CD4-positive, alpha-beta memory T cell (primary cell): ENCODE measurements at regions not wholly inside any gene's neighbourhood (a gene's known extent, or its start where the extent isn't known, plus 50 kb on each side); places are given as distances from the start of the nearest gene placed in this dataset.

Experiments used
- CTCF ChIA-PET: fragments of 350-600 bp; sonication (Branson Sonifier 250); formaldehyde crosslinking; loops from one replicate; lab custom pipeline; 2021; ENCODE audit warnings: inconsistent platforms; ENCODE audit not compliant: partially characterized antibody; lab: Charles Lee
- POLR2A ChIA-PET: fragments of 350-600 bp; sonication (Branson Sonifier 250); formaldehyde crosslinking; loops from one replicate; lab custom pipeline; 2021; ENCODE audit not compliant: partially characterized antibody; lab: Charles Lee
- DNase-seq, 5 donors: peaks; one replicate each; pipeline versions ENCODE4 v3.0.0 to v3.0.0-alpha.2; 2020 to 2022; ENCODE audit warnings: mixed read lengths in 1 of 5
- H3K27ac ChIP-seq: one replicate; pipeline ENCODE4 v1.7.0; 2013; ENCODE audit warnings: low read depth, low read length
- H3K27me3 ChIP-seq: 2 replicates; pipeline ENCODE4 v1.7.0; 2013; ENCODE audit warnings: mild to moderate bottlenecking, low read length, moderate library complexity; ENCODE audit not compliant: insufficient read depth
- H3K36me3 ChIP-seq: 2 replicates; pipeline ENCODE4 v1.7.0; 2013; ENCODE audit warnings: mild to moderate bottlenecking, low read length, moderate library complexity; ENCODE audit not compliant: insufficient read depth
- H3K4me1 ChIP-seq: 2 replicates; pipeline ENCODE4 v1.7.0; 2013; ENCODE audit warnings: mild to moderate bottlenecking, low read length, moderate library complexity; ENCODE audit not compliant: insufficient read depth
- H3K4me3 ChIP-seq, 2 donors: one replicate each; pipeline ENCODE4 v1.7.0; 2013; ENCODE audit warnings: low read length in 2 of 2, mild to moderate bottlenecking in 1 of 2
- H3K9me3 ChIP-seq, 2 donors: one replicate each; pipeline ENCODE4 v1.7.0; 2013; ENCODE audit warnings: low read length in 2 of 2, control low read depth in 1 of 2; ENCODE audit not compliant: control insufficient read depth in 1 of 2
- H3K27ac Mint-ChIP-seq, 7 donors: one replicate each; pipeline ENCODE4 v1.8.0; 2020 to 2021; ENCODE audit warnings: mixed read lengths in 7 of 7, mild to moderate bottlenecking in 6 of 7, inconsistent platforms in 3 of 7, moderate library complexity in 3 of 7
- H3K27me3 Mint-ChIP-seq, 2 donors: one replicate each; pipeline ENCODE4 v1.8.0; 2020 to 2021; ENCODE audit warnings: mixed read lengths in 2 of 2
- H3K36me3 Mint-ChIP-seq, 2 donors: one replicate each; pipeline ENCODE4 v1.8.0; 2020 to 2021; ENCODE audit warnings: mixed read lengths in 2 of 2, inconsistent platforms in 1 of 2, mild to moderate bottlenecking in 1 of 2
- H3K4me1 Mint-ChIP-seq, 4 donors: one replicate each; pipeline ENCODE4 v1.8.0; 2020 to 2021; ENCODE audit warnings: mixed read lengths in 4 of 4, mild to moderate bottlenecking in 1 of 4
- H3K4me3 Mint-ChIP-seq, 8 donors: one replicate each; pipeline ENCODE4 v1.8.0; 2020 to 2021; ENCODE audit warnings: mixed read lengths in 8 of 8, mild to moderate bottlenecking in 7 of 8, moderate library complexity in 6 of 8, inconsistent platforms in 3 of 8
- H3K9me3 Mint-ChIP-seq, 8 donors: one replicate each; pipeline ENCODE4 v1.8.0; 2020 to 2021; ENCODE audit warnings: mixed read lengths in 8 of 8, mild to moderate bottlenecking in 5 of 8, inconsistent platforms in 3 of 8, moderate library complexity in 1 of 8
- intact Hi-C: fragments of 100-400 bp; cut with micrococcal nuclease; formaldehyde crosslinking; loops from one replicate; pipeline ENCODE4 v1.15.1; 2023

DNA sequence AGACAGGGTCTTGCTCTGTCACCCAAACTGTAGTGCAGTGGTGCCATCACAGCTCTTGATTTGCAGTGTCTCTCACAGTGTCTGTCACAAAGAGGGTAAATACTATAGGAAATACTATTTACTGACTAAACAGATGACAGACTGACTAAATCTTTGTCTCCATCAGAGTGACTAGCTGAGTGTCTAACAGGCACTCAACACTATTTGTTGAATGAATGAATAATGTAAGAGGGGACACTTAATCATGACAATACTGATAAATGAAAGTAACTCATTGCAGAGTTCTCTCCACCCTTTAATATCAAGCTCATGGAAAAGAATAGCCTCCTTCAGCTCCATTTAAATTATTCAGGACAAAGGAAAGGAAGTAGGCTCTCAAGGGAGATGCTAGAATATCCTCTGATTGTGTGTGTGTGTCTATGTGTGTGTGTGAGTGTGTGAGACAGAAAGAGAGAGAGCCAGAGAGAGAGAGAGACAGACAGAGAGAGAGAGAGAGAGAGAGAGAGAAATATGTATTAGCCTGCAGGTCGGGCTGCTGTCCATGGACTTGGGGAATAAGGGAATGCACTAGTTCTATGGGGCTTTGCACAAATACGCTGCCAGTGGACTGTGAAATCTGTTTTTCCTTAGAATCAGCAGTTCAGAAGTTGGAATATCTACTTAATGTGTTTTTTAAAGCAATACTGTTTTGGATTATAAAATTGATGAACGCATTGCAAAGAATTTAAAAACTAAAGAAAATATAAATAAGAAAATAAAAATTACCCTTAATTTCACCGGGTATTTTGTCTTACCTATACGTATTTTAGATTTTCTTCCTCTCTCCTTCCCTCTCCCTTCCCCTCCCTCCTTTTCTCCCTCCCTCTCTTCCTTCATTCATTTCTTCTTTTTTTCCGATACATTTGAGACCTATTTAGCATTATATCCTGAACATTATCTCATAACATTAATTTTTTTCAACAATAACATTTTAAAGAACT lies 132.9 kb upstream of the LRIG1 start:
- DNase-seq, result no peak
- CTCF ChIA-PET, result no interaction called here

GRCh38 chr3:66638717-66639116 lies 137.9 kb upstream of the LRIG1 start:
- Histone ChIP-seq H3K9me3 (no peaks in the 10 kb centered on the region), H3K27ac (no peak overlapping the region), H3K36me3 (no peaks in the 10 kb centered on the region), H3K4me3 (no peak overlapping the region), H3K4me1 (no peaks in the 10 kb centered on the region), H3K27me3 (no peaks in the 10 kb centered on the region)
- DNase-seq, result no peak
- H3K4me3 Mint-ChIP-seq, result no peak overlapping the region
- H3K27me3 Mint-ChIP-seq, result no peaks in the 10 kb centered on the region
- ChIA-PET POLR2A (no interaction called here), CTCF (no interaction called here)
- H3K4me1 Mint-ChIP-seq, result peaks cover 0 to 2% (median 0%) of the 10 kb centered on the region in 4 donors
- H3K27ac Mint-ChIP-seq, result peak overlapping the region in 2 of 7 donors; percentile 57
- peaks cover 0 to 3% (median 0%) of the 10 kb centered on the region in 8 donors for H3K9me3 Mint-ChIP-seq
- no peaks in the 10 kb centered on the region for H3K36me3 Mint-ChIP-seq
- intact Hi-C loops, result no loop called here

More for the DNA sequence above, 132.9 kb upstream of the LRIG1 start:
- H3K9me3 Mint-ChIP-seq, result peaks cover 0 to 2% (median 0%) of the 10 kb centered on the region in 8 donors
- H3K27me3 Mint-ChIP-seq, result no peaks in the 10 kb centered on the region
- Histone ChIP-seq H3K9me3 (no peaks in the 10 kb centered on the region), H3K36me3 (no peaks in the 10 kb centered on the region), H3K27ac (no peak overlapping the region), H3K4me1 (no peaks in the 10 kb centered on the region), H3K27me3 (no peaks in the 10 kb centered on the region), H3K4me3 (no peak overlapping the region)
- intact Hi-C loops, result no loop called here
- peak overlapping the region in 1 of 7 donors; percentile 39 for H3K27ac Mint-ChIP-seq
- no peak overlapping the region for H3K4me3 Mint-ChIP-seq
- POLR2A ChIA-PET, result interaction anchor here (0.8 kb wide), 1 partner anchor 256 kb away, joined by 3 read pairs; no protein-coding TSS in a partner anchor
- H3K36me3 Mint-ChIP-seq, result no peaks in the 10 kb centered on the region
- H3K4me1 Mint-ChIP-seq, result no peaks in the 10 kb centered on the region

GRCh38 chr3:66639809-66640356 lies 139.1 kb upstream of the LRIG1 start:
- DNase-seq, result no peak
- Histone ChIP-seq H3K27me3 (no peaks in the 10 kb centered on the region), H3K4me3 (no peak overlapping the region), H3K27ac (no peak overlapping the region), H3K4me1 (no peaks in the 10 kb centered on the region), H3K9me3 (peaks cover 0 to 5% of the 10 kb centered on the region in 2 donors), H3K36me3 (no peaks in the 10 kb centered on the region)
- H3K9me3 Mint-ChIP-seq, result peaks cover 0 to 13% (median 8%) of the 10 kb centered on the region in 8 donors
- no peak overlapping the region for H3K4me3 Mint-ChIP-seq
- intact Hi-C loops, result no loop called here
- CTCF ChIA-PET, result no interaction called here
- H3K36me3 Mint-ChIP-seq, result no peaks in the 10 kb centered on the region
- peaks cover 0 to 2% (median 0%) of the 10 kb centered on the region in 4 donors for H3K4me1 Mint-ChIP-seq
- POLR2A ChIA-PET, result no interaction called here
- no peak overlapping the region for H3K27ac Mint-ChIP-seq
- H3K27me3 Mint-ChIP-seq, result peaks cover 0 to 4% of the 10 kb centered on the region in 2 donors

DNA sequence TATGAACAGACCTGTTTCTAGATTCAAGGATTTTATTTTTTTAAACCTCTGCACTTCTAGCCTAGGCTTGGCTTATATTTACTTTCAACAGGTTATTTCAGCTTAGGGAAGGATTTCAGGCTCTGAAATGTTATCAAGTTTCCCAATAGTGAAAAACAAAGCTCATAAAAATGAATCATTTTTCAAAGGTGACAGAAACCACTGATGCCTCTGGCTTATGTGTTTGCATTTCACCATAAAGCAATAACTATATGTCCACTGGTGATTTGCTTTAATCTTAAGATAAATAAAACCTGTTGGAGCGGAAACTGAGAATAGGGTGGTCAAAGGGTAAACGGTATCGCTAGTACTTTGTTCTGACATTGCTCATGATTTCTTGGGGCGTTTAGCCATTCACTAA lies 141.2 kb upstream of the LRIG1 start:
- H3K27me3 Mint-ChIP-seq, result peaks cover 0 to 4% of the 10 kb centered on the region in 2 donors
- intact Hi-C loops, result no loop called here

DNA sequence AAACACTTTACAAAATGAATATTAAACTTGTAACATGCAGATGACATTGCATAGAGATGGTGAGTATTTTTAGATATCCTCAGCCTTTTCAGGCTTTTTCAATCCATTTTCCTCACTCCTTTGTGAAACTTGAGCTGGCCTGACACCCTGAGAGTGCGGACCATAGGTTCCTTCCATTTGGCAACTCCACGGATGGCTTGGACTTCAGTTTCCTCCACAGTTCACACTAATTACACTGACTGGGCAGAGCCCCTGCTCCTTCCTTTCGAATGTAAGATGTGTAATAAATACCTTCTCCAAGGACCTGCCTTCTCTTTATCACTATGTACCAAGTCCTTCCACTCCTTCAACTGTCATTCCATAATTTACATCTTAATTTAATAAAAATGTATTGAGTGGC lies 141.7 kb upstream of the LRIG1 start:
- no peak for DNase-seq
- H3K27ac ChIP-seq, result no peak overlapping the region
- H3K9me3 ChIP-seq, result peaks cover 0 to 5% of the 10 kb centered on the region in 2 donors
- ChIA-PET CTCF (no interaction called here), POLR2A (no interaction called here)
- peaks cover 2 to 20% (median 13%) of the 10 kb centered on the region in 8 donors for H3K9me3 Mint-ChIP-seq
- no peaks in the 10 kb centered on the region for H3K27me3 ChIP-seq
- H3K4me1 ChIP-seq, result no peaks in the 10 kb centered on the region
- H3K27me3 Mint-ChIP-seq, result peaks cover 0 to 4% of the 10 kb centered on the region in 2 donors
- H3K36me3 ChIP-seq, result no peaks in the 10 kb centered on the region
- intact Hi-C loops, result no loop called here
- H3K27ac Mint-ChIP-seq, result no peak overlapping the region
- H3K4me3 ChIP-seq, result no peak overlapping the region
- H3K4me1 Mint-ChIP-seq, result peaks cover 0 to 2% (median 0%) of the 10 kb centered on the region in 4 donors
- no peak overlapping the region for H3K4me3 Mint-ChIP-seq
- H3K36me3 Mint-ChIP-seq, result no peaks in the 10 kb centered on the region

More for the DNA sequence above, 141.2 kb upstream of the LRIG1 start:
- Histone ChIP-seq H3K4me1 (no peaks in the 10 kb centered on the region), H3K27ac (no peak overlapping the region), H3K36me3 (no peaks in the 10 kb centered on the region), H3K9me3 (peaks cover 0 to 5% of the 10 kb centered on the region in 2 donors), H3K27me3 (no peaks in the 10 kb centered on the region), H3K4me3 (no peak overlapping the region)
- H3K27ac Mint-ChIP-seq, result no peak overlapping the region
- peaks cover 0 to 2% (median 0%) of the 10 kb centered on the region in 4 donors for H3K4me1 Mint-ChIP-seq
- DNase-seq, result no peak
- H3K36me3 Mint-ChIP-seq, result no peaks in the 10 kb centered on the region
- H3K9me3 Mint-ChIP-seq, result peaks cover 2 to 20% (median 13%) of the 10 kb centered on the region in 8 donors
- ChIA-PET POLR2A (no interaction called here), CTCF (no interaction called here)
- H3K4me3 Mint-ChIP-seq, result no peak overlapping the region

GRCh38 chr3:66644549-66644948 lies 143.7 kb upstream of the LRIG1 start:
- H3K27ac ChIP-seq, result no peak overlapping the region
- intact Hi-C loops, result no loop called here
- ChIA-PET POLR2A (no interaction called here), CTCF (no interaction called here)
- H3K36me3 ChIP-seq, result no peaks in the 10 kb centered on the region
- no peak overlapping the region for H3K4me3 Mint-ChIP-seq
- H3K9me3 Mint-ChIP-seq, result peaks cover 2 to 20% (median 13%) of the 10 kb centered on the region in 8 donors
- peaks cover 0 to 5% of the 10 kb centered on the region in 2 donors for H3K9me3 ChIP-seq
- DNase-seq, result no peak
- H3K27me3 Mint-ChIP-seq, result peaks cover 0 to 4% of the 10 kb centered on the region in 2 donors
- no peaks in the 10 kb centered on the region for H3K36me3 Mint-ChIP-seq
- no peaks in the 10 kb centered on the region for H3K4me1 Mint-ChIP-seq
- H3K27ac Mint-ChIP-seq, result no peak overlapping the region
- no peaks in the 10 kb centered on the region for H3K4me1 ChIP-seq
- H3K27me3 ChIP-seq, result no peaks in the 10 kb centered on the region
- no peak overlapping the region for H3K4me3 ChIP-seq

DNA sequence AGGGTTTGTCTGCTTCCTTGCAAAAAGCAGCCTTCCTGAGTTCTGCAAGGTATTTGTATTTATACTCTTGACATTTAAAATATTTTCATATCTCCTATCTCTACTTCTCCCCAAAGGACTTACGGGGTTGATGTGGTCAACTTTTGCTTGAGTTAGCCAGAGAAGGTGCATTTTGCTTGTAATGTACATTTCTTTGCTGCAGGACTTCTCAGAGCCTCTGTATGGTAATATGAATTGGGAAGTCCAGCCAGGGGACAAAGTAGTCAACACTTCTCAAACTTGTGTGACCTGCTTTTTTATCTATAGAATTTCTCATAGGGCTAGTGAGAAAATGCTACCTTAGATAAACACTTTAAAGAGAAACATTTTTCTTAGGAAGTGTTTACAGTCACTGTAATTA lies 148.2 kb upstream of the LRIG1 start:
- H3K4me1 ChIP-seq, result no peaks in the 10 kb centered on the region
- DNase-seq, result no peak
- no peak overlapping the region for H3K4me3 ChIP-seq
- no peak overlapping the region for H3K27ac ChIP-seq
- H3K36me3 ChIP-seq, result no peaks in the 10 kb centered on the region
- Mint-ChIP-seq H3K27ac (no peak overlapping the region), H3K36me3 (no peaks in the 10 kb centered on the region), H3K9me3 (peaks cover 2 to 16% (median 13%) of the 10 kb centered on the region in 8 donors), H3K4me3 (no peak overlapping the region), H3K27me3 (peaks cover 0 to 7% of the 10 kb centered on the region in 2 donors), H3K4me1 (no peaks in the 10 kb centered on the region)
- intact Hi-C loops, result no loop called here
- H3K9me3 ChIP-seq, result peaks cover 0 to 5% of the 10 kb centered on the region in 2 donors
- H3K27me3 ChIP-seq, result no peaks in the 10 kb centered on the region
- CTCF ChIA-PET, result no interaction called here
- POLR2A ChIA-PET, result no interaction called here
